ENCODE measurements at regions not wholly inside any gene's neighbourhood (a gene's known extent, or its start where the extent isn't known, plus 50 kb on each side); places are given as distances from the start of the nearest gene placed in this dataset.

DNA sequence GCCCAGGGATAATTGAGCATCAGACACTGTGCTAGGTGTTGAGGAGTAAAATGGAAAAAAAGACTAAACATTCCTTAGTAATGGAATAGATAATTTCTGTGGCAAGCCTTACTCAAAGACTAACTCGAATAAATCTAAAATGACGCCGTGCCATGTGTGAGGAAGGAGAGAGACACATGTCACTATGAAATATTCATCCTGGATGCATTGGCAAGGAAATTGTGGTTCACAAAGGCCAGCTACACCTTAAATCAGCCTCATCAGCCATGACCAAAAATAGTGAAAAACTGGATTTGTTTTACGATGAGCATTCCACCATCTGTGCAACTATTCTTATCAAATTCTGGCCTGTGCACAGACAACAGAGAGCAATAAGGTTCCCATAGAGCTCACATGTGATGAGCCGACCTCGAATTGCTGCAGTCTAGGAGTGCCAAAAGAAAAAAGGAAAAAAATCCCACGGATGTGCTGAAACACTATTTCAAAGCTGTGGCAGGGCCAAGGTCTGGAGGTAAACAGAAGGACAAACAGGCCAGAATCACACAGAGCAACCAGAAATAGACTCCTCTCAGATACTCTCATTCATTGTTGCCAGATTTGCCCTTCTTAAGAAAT is 505.7 kb downstream of the EFNB2 start:
- TF ChIP-seq, protein P1, sequence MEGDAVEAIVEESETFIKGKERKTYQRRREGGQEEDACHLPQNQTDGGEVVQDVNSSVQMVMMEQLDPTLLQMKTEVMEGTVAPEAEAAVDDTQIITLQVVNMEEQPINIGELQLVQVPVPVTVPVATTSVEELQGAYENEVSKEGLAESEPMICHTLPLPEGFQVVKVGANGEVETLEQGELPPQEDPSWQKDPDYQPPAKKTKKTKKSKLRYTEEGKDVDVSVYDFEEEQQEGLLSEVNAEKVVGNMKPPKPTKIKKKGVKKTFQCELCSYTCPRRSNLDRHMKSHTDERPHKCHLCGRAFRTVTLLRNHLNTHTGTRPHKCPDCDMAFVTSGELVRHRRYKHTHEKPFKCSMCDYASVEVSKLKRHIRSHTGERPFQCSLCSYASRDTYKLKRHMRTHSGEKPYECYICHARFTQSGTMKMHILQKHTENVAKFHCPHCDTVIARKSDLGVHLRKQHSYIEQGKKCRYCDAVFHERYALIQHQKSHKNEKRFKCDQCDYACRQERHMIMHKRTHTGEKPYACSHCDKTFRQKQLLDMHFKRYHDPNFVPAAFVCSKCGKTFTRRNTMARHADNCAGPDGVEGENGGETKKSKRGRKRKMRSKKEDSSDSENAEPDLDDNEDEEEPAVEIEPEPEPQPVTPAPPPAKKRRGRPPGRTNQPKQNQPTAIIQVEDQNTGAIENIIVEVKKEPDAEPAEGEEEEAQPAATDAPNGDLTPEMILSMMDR (conservative IDR thresholded peaks at IDR 0.05 in 1 of 2, IDR thresholded peaks at IDR 0.05 in 1 of 2; ENCODE audit: low read depth in 1 of 2, low read length in 2 of 2) = no peak
- no peak for TF ChIP-seq EZH2 (IDR thresholded peaks at IDR 0.05; ENCODE audit: low read length, missing control alignments)
